GM23338 (cell line): ENCODE measurements at regions not wholly inside any gene's neighbourhood (a gene's known extent, or its start where the extent isn't known, plus 50 kb on each side); places are given as distances from the start of the nearest gene placed in this dataset.

Experiments used
- ATAC-seq: fragments of 200-7000 bp; cut with Tn5 transposase; 3 replicates; pipeline ENCODE4 v1.9.1; 2020
- DNase-seq: peaks from one replicate; pipeline ENCODE4 v3.0.0-alpha.2; 2015; ENCODE audit warnings: low spot score
- H2AFZ ChIP-seq: fragments of 200-600 bp; sonication (generic); 2 replicates; pipeline ENCODE4 v1.8.0; 2016; ENCODE audit warnings: antibody characterized with exemption, mild to moderate bottlenecking, moderate library complexity
- H3F3A ChIP-seq: fragments of 200-600 bp; sonication (generic); replicated peaks from 2 replicates; pipeline ENCODE4 v1.8.0; 2017; ENCODE audit warnings: antibody characterized with exemption, mixed run types, low read depth
- H3K27ac ChIP-seq: fragments of 200-600 bp; sonication (generic); 2 replicates; pipeline ENCODE4 v1.6.1; 2016; ENCODE audit warnings: low read depth
- H3K27me3 ChIP-seq: fragments of 200-600 bp; sonication (generic); 2 replicates; pipeline ENCODE4 v1.8.0; 2016; ENCODE audit warnings: mild to moderate bottlenecking, mixed run types, moderate library complexity; ENCODE audit not compliant: insufficient read depth
- H3K36me3 ChIP-seq: fragments of 200-600 bp; sonication (generic); 2 replicates; pipeline ENCODE4 v1.8.0; 2016; ENCODE audit warnings: mild to moderate bottlenecking; ENCODE audit not compliant: insufficient read depth
- H3K4me1 ChIP-seq: fragments of 200-600 bp; sonication (generic); 2 replicates; pipeline ENCODE4 v1.8.0; 2016; ENCODE audit warnings: mild to moderate bottlenecking, moderate library complexity; ENCODE audit not compliant: insufficient read depth
- H3K4me2 ChIP-seq: fragments of 200-600 bp; sonication (generic); 2 replicates; pipeline ENCODE4 v1.7.1; 2017; ENCODE audit warnings: mixed run types
- H3K4me3 ChIP-seq: fragments of 200-600 bp; sonication (generic); 2 replicates; pipeline ENCODE4 v1.6.1; 2016; ENCODE audit warnings: mixed run types
- H3K79me2 ChIP-seq: fragments of 200-600 bp; sonication (generic); replicated peaks from 2 replicates; pipeline ENCODE4 v1.8.0; 2017; ENCODE audit warnings: mild to moderate bottlenecking; ENCODE audit not compliant: insufficient read depth
- H3K9me2 ChIP-seq: fragments of 200-600 bp; sonication (generic); 2 replicates; pipeline ENCODE4 v1.8.0; 2017; ENCODE audit not compliant: insufficient read depth
- H4K20me1 ChIP-seq: fragments of 200-600 bp; sonication (generic); replicated peaks from 2 replicates; pipeline ENCODE4 v1.8.0; 2017; ENCODE audit warnings: mild to moderate bottlenecking; ENCODE audit not compliant: insufficient read depth
- H3K27ac Mint-ChIP-seq: 2 replicates; pipeline ENCODE4 v1.8.0; 2020; ENCODE audit warnings: inconsistent platforms, mild to moderate bottlenecking, moderate library complexity, mixed read lengths
- H3K27me3 Mint-ChIP-seq: 3 replicates; pipeline ENCODE4 v1.8.0; 2022; ENCODE audit warnings: low read depth, mild to moderate bottlenecking, moderate library complexity, mixed read lengths, inconsistent platforms; ENCODE audit not compliant: insufficient read depth, poor library complexity
- H3K36me3 Mint-ChIP-seq: 3 replicates; pipeline ENCODE4 v1.8.0; 2021; ENCODE audit warnings: low read depth, mild to moderate bottlenecking, inconsistent platforms, moderate library complexity, mixed read lengths
- H3K4me1 Mint-ChIP-seq: 3 replicates; pipeline ENCODE4 v1.8.0; 2020; ENCODE audit warnings: mild to moderate bottlenecking, inconsistent platforms, mixed read lengths
- H3K4me3 Mint-ChIP-seq: 3 replicates; pipeline ENCODE4 v1.8.0; 2021; ENCODE audit warnings: moderate library complexity, mild to moderate bottlenecking, inconsistent platforms, mixed read lengths
- H3K9me3 Mint-ChIP-seq: 3 replicates; pipeline ENCODE4 v1.8.0; 2020; ENCODE audit warnings: moderate library complexity, mild to moderate bottlenecking, inconsistent platforms, mixed read lengths
- CREB1 ChIP-seq: fragments of 250-450 bp; sonication (Bioruptor Pico); IDR thresholded peaks from 2 replicates; pipeline ENCODE4 v1.5.0; 2020; ENCODE audit warnings: low read depth, mild to moderate bottlenecking, moderate library complexity
- ETS1 ChIP-seq: IDR thresholded peaks from 2 replicates; pipeline ENCODE4 v1.6.1; 2016; ENCODE audit warnings: antibody characterized with exemption
- EZH2 ChIP-seq: fragments of 200-600 bp; sonication (generic); IDR thresholded peaks from one replicate; pipeline ENCODE4 v1.8.0; 2017; ENCODE audit warnings: antibody characterized with exemption, mild to moderate bottlenecking, low read depth; ENCODE audit not compliant: unreplicated experiment
- EZH2phosphoT487 ChIP-seq: fragments of 200-600 bp; sonication (generic); IDR thresholded peaks from one replicate; pipeline ENCODE4 v1.8.1; 2018; ENCODE audit warnings: antibody characterized with exemption; ENCODE audit not compliant: unreplicated experiment
- JUNB ChIP-seq: IDR thresholded peaks from one replicate; pipeline ENCODE4 v1.6.1; 2016; ENCODE audit warnings: antibody characterized with exemption; ENCODE audit not compliant: unreplicated experiment
- NANOG ChIP-seq: IDR thresholded peaks from 2 replicates; pipeline ENCODE4 v1.6.1; 2016; ENCODE audit warnings: antibody characterized with exemption, borderline replicate concordance
- POLR2AphosphoS5 ChIP-seq: IDR thresholded peaks from 2 replicates; pipeline ENCODE4 v1.6.1; 2016; ENCODE audit warnings: antibody characterized with exemption, low read depth
- REST ChIP-seq: IDR thresholded peaks from one replicate; pipeline ENCODE4 v1.6.1; 2018; ENCODE audit warnings: antibody characterized with exemption; ENCODE audit not compliant: unreplicated experiment
- STAT1 ChIP-seq: IDR thresholded peaks from one replicate; pipeline ENCODE4 v1.6.1; 2016; ENCODE audit warnings: antibody characterized with exemption; ENCODE audit not compliant: unreplicated experiment
- ZNF331 ChIP-seq: fragments of 250-450 bp; sonication (Bioruptor Pico); IDR thresholded peaks from 2 replicates; pipeline ENCODE4 v1.5.0; 2020; ENCODE audit warnings: low read depth, mild to moderate bottlenecking, moderate library complexity

GRCh38 chr4:81870275-81870674 is 398.6 kb upstream of the RASGEF1B start:
- no peaks in the 10 kb centered on the region for H3K27me3 ChIP-seq

GRCh38 chr4:81860111-81860510 is 388.4 kb upstream of the RASGEF1B start:
- peaks cover 9% of the 10 kb centered on the region for H3K36me3 Mint-ChIP-seq
- H3K9me3 Mint-ChIP-seq, result peaks cover 16% of the 10 kb centered on the region
- H3K27me3 Mint-ChIP-seq, result no peaks in the 10 kb centered on the region
- Histone ChIP-seq H3F3A (no peaks in the 10 kb centered on the region), H3K4me3 (no peak overlapping the region), H3K79me2 (no peaks in the 10 kb centered on the region), H4K20me1 (no peaks in the 10 kb centered on the region; the same call in 1 of the 2 replicates), H3K27ac (no peak overlapping the region), H3K27me3 (no peaks in the 10 kb centered on the region), H3K36me3 (no peaks in the 10 kb centered on the region), H3K9me2 (peaks cover 4% of the 10 kb centered on the region; the same call in 1 of the 2 replicates), H3K4me2 (0 out of 2 replicates have a peak overlapping the region, but pooled peaks have one; percentile 35), H2AFZ (no peak overlapping the region), H3K4me1 (0 out of 2 replicates have a peak, but pooled peaks cover 9% of the 10 kb centered on the region)
- H3K4me3 Mint-ChIP-seq, result no peak overlapping the region
- ATAC-seq, result no peak
- no peak overlapping the region for H3K27ac Mint-ChIP-seq
- H3K4me1 Mint-ChIP-seq, result peaks cover 8% of the 10 kb centered on the region
- no peak for DNase-seq
- TF ChIP-seq REST (no peak), CREB1 (CRISPR knock-in tag) (no peak), NANOG (no peak), STAT1 (no peak), EZH2phosphoT487 (no peak), ZNF331 (CRISPR knock-in tag) (no peak), JUNB (no peak)

More at GRCh38 chr4:81870275-81870674, 398.6 kb upstream of the RASGEF1B start:
- no peak for TF ChIP-seq EZH2phosphoT487
- Histone ChIP-seq H3K79me2 (no peaks in the 10 kb centered on the region), H4K20me1 (no peaks in the 10 kb centered on the region), H3K4me2 (no peak overlapping the region), H3K4me3 (no peak overlapping the region), H3F3A (no peaks in the 10 kb centered on the region), H3K36me3 (no peaks in the 10 kb centered on the region), H3K9me2 (0 out of 2 replicates have a peak, but pooled peaks cover 4% of the 10 kb centered on the region), H2AFZ (no peak overlapping the region), H3K4me1 (peaks cover 11% of the 10 kb centered on the region), H3K27ac (no peak overlapping the region)
- Mint-ChIP-seq H3K36me3 (peaks cover 9% of the 10 kb centered on the region), H3K9me3 (peaks cover 30% of the 10 kb centered on the region), H3K27ac (no peak overlapping the region), H3K4me1 (peaks cover 11% of the 10 kb centered on the region), H3K27me3 (no peaks in the 10 kb centered on the region), H3K4me3 (no peak overlapping the region)
- ATAC-seq, result no peak
- DNase-seq, result no peak

GRCh38 chr4:81854406-81854805 is 382.7 kb upstream of the RASGEF1B start:
- Histone ChIP-seq H3K4me3 (no peak overlapping the region), H3K4me1 (no peaks in the 10 kb centered on the region), H3K4me2 (no peak overlapping the region), H3K27me3 (no peaks in the 10 kb centered on the region), H2AFZ (no peak overlapping the region), H3K9me2 (no peaks in the 10 kb centered on the region), H4K20me1 (no peaks in the 10 kb centered on the region), H3K79me2 (no peaks in the 10 kb centered on the region), H3K27ac (no peak overlapping the region), H3F3A (no peaks in the 10 kb centered on the region), H3K36me3 (no peaks in the 10 kb centered on the region)
- Mint-ChIP-seq H3K27me3 (no peaks in the 10 kb centered on the region), H3K4me1 (no peaks in the 10 kb centered on the region), H3K4me3 (no peak overlapping the region), H3K27ac (no peak overlapping the region), H3K36me3 (peaks cover 38% of the 10 kb centered on the region), H3K9me3 (peaks cover 51% of the 10 kb centered on the region)
- no peak for DNase-seq
- no peak for ATAC-seq
- TF ChIP-seq POLR2AphosphoS5, result no peak
- TF ChIP-seq ETS1, result no peak
- no peak for TF ChIP-seq EZH2
- TF ChIP-seq CREB1 (CRISPR knock-in tag), result no peak
- no peak for TF ChIP-seq REST
